GM19351 (cell line): ENCODE measurements at regions not wholly inside any gene's neighbourhood (a gene's known extent, or its start where the extent isn't known, plus 50 kb on each side); places are given as distances from the start of the nearest gene placed in this dataset.

Source experiments
- ATAC-seq: cut with Tn5 transposase; IDR thresholded peaks from one replicate; pipeline ENCODE4 v1.9.1; 2021; ENCODE audit warnings: mild to moderate bottlenecking, moderate library complexity; ENCODE audit not compliant: unreplicated experiment

DNA sequence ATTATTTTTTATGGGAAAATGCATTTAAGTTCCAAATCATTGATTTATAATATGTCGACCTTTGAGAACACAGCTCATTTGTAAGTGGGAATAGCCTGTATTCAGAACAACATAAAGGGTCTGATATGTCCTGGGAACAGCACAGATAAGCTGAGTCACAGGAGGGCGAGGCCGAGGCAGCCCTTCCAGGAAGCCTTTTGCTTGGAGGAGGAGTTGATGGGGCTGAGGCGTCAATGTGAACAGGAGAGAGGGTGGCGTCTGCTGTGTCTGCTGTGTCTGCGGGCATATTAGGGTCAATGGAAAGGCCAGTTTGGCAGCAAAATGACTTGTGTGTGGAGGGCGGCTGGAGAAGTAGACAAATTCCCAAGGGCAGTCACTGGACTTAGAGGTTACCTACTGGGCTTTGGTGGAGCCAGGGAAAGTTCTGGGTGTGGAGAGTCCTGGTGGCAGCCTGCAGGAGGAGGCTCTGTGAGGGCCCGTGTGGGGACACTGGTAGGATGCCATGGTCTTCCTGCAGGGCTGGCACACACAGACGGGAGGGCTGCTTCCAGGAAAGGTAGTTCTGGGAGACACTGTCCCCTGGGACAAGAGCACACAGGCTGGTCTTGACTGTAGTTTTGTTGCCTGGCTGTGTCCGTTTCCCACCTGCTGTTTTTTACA is 128.1 kb downstream of the GLI2 start:
- ATAC-seq, result no peak

DNA sequence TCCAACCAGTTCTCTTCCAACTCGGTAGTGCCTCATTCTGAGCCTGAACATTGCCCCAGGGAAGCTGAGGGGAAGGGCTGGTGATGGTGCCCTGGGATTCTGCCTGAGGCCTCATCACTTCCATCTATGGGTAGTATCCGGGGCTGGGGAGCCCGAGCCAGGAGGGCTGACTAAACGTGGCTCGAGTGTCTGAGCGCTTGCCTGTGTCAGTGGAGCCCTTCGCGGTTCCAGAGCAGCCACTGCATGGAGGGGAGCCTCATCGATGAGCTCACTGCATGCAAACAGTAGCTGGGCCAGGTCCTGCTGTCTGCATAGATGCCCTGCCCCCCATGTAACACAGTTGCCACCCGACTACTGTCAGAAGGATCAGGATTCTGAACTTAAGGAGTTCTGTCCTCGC is 129.3 kb downstream of the GLI2 start:
- ATAC-seq, result no peak

DNA sequence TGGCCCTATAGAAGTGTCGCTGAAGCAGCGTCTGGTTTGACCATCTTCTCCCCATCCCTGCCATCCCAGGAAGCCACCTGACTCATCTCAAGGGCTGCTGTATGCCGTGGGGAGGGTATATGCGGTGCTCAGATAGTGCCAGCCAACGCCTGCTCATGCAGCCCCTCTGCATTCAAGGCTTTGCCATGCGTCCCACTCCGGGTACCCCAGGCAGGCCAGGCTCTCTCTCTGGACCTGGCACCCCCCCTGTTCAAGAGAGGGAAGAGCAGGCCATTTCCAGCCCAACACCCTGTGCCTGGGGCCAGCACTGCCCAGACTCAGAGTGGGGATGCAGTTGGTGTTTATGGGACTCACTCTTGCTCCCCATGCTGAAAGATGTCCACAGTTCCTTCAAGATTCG is 130.0 kb downstream of the GLI2 start:
- ATAC-seq, result no peak

DNA sequence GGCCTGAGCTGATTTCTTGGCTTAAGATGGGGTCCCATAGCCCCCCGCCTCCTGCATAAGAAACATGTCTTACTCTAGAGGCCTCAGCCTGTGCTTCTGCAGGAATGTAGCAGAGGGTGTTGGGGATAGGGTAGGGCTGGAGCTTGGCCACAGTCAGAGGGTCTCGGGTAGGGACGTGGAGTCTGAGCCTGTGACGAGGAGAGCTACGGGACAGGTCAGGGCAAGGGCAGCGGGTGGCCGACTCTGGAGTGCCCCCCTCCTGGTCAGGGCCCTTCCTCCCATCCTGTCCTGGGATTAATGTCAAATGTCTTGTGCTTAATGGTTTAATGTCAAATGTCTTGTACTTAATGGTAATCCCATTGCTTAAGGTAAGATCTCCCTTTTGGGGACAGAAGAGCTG is 130.4 kb downstream of the GLI2 start:
- ATAC-seq, result no peak

DNA sequence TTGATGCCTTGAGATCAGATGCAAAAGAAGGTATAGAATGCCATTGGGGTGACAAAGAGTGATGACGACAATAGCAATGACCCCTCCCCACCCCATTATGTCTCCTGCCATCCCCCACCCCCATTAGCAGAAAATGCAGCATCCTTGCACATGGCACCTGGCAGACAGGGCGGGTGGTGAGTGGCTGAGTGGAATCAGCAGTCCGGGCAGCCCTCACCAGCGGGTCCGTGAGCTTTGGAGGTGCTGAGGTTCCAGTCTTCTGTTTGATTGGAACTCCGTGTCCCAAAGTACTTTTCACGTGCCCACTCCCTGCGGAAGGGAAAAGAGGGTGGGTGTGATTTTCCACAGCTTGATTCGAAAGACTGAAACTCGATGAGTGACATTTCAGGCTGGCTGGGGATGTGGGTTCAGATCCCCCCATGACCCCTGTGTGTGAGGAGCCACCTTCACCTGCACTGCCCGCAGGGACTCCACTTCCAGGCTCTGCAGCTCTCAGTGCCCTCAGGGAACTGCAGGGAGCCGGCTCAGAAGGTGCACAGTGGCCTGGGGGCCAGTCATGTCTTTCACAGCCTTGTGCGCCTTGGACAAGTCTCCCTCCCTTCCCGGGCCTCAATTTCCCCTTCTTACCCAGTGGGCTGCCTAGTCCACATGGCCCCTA is 130.9 kb downstream of the GLI2 start:
- ATAC-seq, result no peak

DNA sequence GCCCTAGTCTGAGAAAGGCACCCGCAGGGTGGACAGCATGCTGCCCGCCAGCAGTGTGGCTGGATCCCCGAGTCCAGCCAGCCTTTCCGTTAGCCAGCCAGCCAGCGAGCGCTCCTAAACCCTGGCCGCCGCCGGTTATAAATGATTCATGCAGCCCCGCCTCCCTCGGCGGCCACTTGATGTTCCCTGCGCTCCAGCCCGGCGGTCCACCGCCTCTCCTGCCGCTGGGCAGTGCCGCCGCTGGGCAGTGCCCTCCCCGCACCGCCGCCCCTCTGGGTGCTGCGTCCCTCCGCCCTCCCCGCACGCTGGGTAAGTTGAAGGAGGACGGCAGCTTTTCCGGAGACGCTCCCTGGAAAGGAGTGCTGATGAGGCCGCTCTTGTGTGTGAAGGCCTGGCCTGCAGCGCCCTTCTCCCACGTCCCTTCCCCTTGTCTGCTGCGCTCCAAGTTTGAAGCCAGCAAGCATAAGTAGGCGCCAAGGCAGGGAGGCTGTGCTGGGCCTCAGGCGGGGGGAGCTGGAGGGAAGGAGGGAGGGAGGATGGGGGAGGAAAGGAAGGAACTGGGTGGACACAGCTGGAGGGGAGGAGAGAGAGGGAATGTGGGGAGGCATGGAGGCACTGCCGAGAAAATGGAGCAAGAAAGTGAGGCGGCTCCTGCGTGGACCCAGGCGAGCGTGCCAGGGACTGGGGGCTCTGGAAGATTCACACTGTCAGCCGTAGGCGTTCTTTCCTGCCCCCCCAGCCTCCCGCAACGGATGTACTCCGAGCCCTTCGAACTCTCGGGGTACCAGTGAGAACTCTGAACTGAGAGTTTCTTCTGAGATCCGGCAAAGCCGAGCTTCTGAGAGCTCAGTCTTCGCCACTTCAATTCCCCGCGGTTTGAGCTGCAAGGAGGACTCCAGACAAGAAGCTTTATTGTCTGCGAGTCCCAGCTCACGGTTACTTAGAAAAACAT is 131.9 kb downstream of the GLI2 start:
- no peak for ATAC-seq

DNA sequence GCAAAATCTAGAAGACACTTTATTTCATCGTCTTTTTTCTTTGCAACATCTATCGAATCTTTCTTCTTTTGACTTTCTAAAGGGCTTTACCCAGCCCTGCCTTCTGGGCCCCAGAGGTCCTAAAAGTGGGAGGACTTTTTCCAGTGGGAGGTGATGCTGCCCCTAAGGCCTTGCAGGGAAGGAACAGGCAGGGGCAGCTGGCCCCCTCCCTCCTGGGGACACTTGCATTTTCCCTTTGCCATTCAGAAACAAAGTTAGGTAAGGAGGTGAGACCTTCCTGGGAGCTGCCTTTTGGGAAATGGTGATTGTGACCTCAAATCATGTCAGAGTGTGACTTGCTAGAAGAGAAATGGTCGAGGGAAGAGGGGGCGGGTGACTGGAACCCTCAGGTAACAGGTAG is 132.7 kb downstream of the GLI2 start:
- no peak for ATAC-seq

DNA sequence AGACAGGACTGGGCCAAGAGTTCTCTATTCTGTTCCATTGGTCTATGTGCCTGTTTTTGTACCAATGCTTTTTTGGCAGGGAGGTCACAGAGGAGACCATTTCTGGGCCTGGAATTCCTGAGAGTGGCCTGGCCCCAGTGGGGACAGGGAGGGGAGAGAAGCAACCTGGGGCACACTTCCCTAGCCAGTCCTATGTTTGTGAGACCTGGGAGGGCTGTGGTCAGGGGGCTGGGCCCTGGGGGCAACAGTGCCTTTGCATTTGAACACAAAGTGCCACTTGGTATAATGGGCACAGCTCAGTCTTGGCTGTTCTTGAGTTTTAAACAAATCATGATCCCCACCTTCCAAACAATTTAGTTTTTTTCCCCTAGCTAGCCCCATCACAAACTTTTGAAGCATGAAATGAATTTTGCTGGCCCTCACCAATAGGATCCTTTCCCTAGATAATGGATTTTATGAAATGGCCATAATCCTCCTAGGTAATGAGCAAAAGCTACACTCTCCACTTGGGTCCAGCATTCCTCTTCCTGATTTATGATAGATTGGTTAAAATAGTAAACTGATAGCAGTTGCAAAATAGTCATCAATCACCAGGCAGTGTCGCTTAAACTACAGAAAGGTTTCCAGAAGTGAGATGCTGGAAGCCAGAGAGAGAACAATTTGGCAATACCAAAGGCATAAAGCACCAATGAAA is 133.5 kb downstream of the GLI2 start:
- no peak for ATAC-seq

DNA sequence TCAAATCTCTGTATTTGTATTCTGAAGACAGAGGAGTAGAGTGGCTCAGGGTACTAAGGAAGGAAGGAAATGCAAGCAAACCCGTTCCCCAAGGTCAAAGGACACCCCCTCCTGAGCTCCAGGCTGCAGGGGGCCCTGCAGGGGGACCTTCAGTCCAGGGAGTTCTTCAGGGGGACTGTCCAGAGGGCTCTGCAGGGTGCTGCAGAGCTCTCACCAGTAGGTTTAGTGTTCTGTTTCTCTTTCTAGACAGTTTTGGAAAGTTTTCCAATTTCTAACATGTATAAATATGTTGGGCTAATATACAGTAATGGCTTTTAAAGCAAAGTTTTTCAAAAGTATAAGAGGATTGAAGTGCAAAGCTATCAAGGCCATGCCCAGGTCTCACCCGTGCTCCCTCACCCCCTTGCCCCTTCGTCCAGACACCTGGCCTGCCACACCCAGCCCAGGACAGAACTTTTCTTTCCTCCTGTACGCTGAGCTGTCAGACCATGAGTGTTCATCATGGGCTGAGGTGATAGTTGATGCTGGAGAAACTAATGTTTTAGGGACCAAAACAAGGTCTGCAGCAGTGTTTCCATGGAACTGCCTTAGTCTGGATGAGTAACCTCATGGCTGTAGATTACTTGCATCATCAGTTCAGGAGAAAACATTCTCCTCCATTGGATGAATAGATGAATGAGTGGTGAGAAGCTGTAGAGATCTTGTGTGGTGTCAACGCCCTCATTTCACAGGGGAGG is 134.2 kb downstream of the GLI2 start:
- no peak for ATAC-seq

DNA sequence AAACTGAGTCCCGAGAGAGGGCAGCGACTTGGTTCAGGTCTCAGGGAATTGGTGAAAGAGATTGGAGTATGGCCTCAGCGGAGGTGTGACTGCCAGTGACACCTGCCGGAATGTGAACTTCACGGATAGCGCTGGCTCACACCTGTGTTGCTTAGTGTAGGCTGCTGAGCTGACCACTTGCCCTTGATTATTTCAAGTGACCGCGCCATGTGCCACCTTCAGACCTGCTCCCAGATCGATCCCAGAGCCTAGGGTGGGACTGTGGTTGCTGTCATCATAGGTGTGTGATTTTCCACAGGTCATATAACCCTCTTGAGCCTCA is 134.8 kb downstream of the GLI2 start:
- no peak for ATAC-seq

DNA sequence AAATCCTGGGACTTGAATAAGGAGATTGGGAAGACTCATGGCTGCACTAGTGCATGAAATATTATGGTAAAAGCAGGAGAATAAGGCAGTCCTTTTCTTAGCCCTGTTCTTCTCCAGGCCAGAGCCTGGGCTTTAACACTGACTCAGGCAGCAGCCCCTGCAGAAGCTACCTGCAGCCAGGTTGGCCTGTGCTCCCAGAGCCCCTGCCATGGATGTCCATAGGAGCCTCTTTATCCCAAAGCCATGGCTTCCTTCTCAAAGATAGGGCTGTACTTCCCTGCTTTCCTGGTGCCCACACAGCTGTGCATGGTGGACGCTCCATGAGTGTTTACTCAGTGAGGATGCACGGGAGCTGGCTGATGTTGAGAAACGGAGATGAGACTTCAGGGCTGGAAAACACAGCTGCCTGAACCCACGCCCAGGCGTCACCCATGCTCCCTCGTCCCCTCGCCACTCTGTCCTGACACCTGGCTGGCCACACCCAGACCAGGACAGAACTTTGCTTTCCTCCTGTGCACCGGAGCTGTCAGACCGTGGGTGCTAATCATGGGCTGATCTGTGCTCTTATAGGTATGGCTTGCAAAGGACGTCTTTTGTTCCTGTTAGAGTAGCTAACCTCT is 135.5 kb downstream of the GLI2 start:
- ATAC-seq, result no peak

DNA sequence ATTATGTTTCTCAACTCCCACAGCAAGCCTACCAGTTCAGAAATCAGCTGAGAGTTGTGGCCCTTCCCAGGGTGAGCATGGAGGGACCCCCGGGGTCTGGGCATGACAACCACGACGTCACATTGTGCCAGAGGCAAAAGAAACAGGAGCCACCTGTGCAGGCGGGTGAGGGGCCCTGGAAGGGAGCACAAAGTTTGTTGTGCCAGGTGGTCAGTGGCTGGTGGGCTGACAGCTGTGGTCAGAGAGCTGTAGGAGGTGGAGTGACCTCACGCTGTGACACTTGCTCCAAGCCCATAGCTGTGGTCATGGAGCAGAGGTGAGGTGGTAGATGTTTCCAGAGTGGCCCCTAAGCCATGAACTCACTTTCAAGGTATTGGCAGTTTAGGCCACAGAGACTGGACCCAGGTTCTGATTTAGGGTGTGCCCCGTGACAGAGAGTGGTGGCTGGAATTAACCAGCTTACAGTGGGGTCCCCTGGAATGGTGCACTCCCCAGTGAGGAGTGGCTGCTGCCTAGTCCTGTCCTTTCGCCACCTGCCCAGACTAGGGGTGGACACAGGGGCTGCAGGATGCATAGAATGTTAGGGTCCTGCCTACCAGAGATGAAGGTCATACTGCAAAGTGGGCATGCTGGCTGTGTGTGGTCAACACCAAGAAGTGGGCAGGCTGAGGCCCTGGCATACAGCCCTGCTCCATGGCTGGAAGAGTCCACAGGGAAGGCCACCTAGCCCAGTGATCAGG is 136.4 kb downstream of the GLI2 start:
- ATAC-seq, result no peak

DNA sequence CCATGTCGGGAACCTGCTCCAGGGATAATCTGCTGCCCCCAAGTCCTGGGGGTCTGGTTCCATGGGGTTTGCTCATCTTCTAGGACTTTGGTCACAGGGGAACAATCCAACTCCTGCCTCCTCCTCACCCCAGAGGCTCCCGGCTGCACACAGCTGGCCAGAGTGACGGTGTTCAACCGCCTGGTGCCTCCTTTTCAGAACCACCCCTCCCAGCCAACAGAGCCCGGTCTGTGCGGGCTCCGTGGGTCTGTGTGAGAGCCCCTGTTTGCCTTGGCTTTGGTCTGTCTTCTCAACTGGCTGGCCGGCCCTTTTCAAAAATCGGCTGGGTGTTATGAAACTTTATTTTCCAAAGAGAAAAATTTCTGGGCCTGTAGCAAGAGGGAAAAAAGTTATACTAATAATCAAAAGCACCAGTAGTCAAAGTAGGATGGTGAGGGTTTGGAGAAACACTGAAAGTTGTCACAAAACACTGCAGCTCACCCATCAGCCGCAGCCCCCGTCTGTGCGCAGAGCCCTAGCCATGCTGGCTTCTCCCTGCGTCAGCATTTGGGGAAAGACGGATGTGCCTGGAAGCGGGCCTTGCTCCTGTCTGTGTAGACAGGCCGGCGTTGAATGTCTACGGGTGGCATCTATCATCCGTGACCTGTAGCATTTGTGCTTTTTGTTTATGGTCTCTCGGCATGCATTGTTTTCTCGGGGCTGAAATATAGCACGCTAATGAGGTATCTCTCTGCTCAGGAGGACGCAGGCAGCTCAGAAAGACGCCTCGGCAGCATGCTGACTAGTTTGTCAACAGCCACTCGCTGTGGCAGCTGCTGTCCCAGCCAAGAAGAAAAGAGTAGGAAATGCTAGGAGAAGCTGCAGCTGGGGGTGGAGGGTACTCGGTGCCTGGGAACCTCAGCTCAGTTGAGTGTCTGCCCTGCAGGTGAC is 138.6 kb downstream of the GLI2 start:
- ATAC-seq, result no peak

DNA sequence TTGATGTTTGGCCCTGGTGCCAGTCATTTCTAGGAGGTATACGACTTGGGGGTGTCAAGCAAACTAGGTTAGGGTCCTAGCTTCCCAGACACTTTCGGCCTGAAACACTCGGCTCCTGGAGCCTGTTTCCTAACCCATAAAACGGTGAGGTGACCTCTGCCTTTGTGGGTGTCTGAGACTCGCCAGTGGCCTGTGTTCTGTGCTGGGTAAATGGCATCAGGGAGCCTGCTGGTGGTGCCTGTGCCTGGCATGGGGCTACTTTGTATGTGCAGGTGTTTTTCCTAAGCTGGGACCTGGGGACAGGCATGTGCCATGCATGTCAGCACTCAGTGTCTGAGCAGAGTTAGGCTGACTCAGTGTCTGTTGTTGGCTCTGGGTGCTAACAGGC is 139.2 kb downstream of the GLI2 start:
- ATAC-seq, result no peak

DNA sequence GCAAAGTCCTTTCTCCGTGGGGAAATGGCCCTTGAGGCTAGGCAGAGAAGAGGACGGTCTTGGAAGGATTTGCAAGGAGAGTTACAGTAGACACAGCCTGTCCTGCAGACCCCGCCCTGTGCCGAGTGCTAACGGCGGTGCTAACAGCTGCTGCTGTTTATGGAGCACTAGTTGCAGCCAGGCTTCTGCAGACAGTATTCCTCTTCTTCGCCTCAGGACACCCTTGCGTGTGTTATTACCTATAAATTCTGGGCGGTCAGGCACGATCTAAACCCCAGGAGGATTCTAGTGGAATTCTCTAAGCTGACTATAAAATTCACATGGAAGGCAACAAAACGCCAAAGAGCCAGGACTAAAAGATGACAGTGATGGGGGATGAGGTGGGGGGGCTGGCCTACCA is 139.8 kb downstream of the GLI2 start:
- ATAC-seq, result no peak

DNA sequence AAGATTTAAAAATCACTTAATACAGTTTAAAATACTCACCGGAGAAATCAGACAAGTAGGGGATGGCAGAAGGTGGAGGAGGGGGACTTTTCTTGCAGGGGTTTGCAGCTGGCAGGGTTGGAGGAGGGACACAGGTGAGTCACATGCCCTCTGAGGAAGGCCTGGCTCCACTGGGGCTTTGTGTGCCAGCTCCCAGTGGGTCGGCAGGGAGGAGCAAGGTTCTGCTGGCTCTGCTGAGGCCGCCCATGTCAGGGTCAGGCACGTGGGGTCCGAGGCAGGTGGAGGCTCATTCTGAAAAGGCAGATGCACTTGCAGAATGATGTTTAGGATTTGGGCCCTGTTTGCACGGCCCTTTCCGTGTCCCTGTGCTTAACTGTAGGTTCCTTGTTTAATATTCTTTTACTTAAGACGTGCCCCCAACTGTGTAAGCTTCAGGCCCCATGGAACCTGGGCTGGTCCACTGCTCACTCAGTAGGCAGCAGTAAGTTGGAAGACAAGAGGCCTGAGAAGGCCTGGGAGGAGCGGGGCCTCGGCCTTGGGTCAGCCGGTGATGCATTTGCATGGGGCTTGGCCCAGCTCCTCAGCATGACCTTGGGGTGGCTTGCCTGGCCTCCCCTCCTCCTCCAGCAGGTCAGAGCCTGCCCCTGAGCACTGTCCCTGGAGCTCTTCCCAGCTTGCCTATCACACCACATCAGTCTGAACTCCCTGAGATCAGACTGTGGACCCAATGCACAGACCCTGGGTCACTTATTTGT is 141.0 kb downstream of the GLI2 start:
- no peak for ATAC-seq

DNA sequence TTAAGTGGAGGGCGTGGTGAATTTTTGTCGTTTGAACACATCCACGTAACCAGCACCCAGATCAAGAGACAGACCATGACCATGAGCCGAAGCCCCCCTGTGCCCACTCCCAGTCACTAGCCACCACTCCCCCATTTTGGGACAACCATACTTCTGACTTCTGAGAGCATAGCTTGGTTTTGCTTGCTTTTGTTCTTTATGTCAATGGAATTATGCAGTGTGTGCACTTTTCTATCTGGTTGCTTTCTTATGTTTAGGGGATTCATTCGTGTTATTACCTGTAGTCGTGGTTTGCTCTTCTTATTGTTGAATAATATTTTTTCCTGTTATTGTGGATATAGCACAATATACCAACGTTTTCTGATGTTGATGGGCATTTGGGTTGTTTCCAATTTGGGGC is 141.7 kb downstream of the GLI2 start:
- no peak for ATAC-seq

DNA sequence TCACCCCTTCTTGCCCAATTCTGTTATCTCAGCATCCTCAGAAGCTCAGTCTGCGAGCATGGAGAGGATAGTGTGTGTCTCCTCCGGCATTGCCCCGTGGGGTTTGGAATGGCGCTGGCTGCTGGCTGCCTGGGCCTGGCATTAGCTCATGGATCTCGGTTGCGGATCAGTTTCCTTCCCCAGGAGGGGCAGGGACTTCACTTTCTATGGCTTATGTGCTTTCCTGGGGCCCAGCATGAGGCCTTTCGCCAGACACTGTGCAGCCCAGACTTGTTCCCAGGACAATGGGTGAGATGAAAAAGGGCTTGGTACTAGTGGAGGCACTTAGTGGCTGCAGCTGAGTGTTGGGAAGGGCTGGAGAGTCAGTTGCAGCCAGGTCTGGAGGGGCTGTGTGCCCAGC is 143.3 kb downstream of the GLI2 start:
- no peak for ATAC-seq
